ENCODE measurements at regions not wholly inside any gene's neighbourhood (a gene's known extent, or its start where the extent isn't known, plus 50 kb on each side); places are given as distances from the start of the nearest gene placed in this dataset.

DNA sequence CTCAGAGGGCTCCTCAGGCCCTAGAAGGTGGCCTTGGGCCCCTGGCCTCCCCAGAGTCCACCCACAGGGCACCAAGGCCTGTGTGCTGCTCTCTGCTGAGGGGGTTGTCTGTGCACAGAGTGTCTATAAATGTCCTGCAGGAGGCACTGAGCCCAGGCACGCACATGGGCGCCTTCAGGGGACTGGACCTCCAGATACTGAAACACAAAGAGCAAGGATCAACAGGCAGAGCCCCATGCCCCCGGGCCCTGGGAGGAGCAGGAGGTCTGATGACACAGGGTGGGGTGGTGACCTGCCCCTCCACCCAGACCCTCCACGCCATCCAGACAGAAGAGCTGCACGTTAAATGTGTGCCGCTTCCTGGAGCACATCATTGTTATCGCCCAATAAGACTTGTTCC lies 64.6 kb upstream of the SIMC1 start:
- Mint-ChIP-seq H3K36me3 (ENCODE audit: low read depth) (no peaks in the 10 kb centered on the region), H3K4me1 (ENCODE audit: low read depth) (no peaks in the 10 kb centered on the region), H3K9me3 (no peaks in the 10 kb centered on the region), H3K27me3 (ENCODE audit: low read depth) (peaks cover 21% of the 10 kb centered on the region), H3K4me3 (no peak overlapping the region), H3K27ac (no peak overlapping the region)

DNA sequence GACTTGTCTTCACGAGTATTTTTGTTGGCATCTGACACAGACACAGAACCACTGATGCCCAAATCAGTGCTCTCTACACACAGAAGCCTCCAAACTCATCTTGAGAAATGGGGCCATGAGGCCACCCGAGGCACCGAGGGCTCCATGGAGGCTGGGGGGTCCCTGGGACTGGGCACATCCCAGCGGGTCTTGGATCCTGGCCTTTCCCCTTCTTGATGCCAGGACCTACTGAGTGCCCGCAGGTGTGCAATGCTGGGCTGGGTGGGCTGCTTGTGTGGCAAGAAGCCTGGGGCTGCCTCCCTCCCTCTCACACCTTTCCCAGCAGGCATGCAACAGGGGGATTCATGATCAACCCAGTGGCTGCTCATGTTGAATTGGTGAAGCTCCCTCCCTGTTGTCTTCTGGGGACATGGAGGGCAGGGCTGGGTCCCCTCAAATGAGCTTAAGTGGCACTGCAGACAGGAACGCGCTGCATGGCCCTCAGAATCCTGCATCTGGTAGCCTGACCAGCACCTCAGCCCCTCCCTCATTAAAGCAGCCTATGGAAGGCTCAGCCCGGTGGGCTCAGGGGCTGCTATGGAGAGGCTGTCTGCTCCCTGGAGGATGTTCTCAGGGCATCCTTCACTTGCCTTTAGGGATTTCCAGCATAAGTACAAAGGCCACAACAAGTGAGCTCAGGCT lies 63.7 kb upstream of the SIMC1 start:
- Mint-ChIP-seq H3K4me3 (no peak overlapping the region), H3K36me3 (ENCODE audit: low read depth) (no peaks in the 10 kb centered on the region), H3K9me3 (no peaks in the 10 kb centered on the region), H3K4me1 (ENCODE audit: low read depth) (no peaks in the 10 kb centered on the region), H3K27ac (no peak overlapping the region), H3K27me3 (ENCODE audit: low read depth) (peaks cover 24% of the 10 kb centered on the region)

DNA sequence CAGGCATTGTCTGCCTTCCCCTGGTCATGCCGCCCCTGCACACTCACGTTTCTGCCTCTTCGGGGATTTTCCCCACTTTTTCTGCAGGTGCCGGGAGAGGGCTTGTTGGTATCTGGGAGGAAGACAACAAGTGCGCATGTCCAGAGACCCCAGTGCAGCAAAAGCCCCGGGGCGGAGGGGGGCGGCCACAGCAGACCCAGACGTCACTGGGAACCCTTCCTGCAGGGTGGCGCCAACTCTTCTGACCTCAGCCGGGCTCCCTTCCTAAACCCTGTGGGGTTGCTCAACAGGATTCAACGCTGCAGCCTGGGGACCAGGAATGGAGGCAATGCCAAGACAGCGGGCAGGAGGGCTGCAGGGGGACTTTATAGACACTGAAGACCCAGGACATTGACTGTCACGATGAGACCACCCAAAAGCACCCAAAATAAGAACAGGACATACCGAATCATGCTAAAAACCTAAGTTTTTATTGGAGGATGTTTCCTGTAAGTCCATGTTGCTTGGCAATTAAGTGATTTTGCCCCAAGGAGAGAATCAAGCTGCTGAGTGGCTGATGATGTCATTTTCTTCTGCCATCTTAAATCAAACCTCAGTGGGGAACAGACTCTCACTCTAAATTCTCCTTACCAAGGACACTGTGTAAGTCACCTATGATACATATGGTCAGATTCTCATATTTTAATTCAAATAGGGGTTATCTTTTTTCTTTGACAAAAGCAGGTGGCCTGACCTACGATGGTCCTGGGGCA lies 62.9 kb upstream of the SIMC1 start:
- Mint-ChIP-seq H3K27ac (no peak overlapping the region), H3K36me3 (ENCODE audit: low read depth) (no peaks in the 10 kb centered on the region), H3K4me1 (ENCODE audit: low read depth) (no peaks in the 10 kb centered on the region), H3K4me3 (no peak overlapping the region), H3K27me3 (ENCODE audit: low read depth) (peaks cover 26% of the 10 kb centered on the region), H3K9me3 (no peaks in the 10 kb centered on the region)

DNA sequence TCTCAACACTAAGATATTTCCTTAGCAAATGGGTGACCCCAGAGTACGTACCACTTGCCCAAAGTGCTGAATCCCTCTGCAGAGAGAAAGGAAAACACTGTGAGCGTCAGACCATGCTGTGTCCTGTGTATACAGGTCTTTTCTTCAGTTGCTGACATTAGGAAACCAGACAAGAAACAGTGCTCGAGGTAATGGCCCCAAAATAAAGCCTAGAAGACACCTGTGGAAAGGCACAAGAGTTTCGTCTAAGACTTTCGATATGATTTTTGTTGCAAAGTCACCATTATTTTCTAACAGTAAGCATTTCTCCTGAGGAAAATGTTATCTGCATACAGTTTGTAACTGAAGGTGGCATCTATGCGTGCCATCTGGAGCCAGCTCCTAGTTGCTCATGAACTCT lies 62.0 kb upstream of the SIMC1 start:
- H3K9me3 Mint-ChIP-seq, result no peaks in the 10 kb centered on the region
- no peak overlapping the region for H3K4me3 Mint-ChIP-seq
- H3K36me3 Mint-ChIP-seq (ENCODE audit: low read depth), result no peaks in the 10 kb centered on the region
- no peaks in the 10 kb centered on the region for H3K4me1 Mint-ChIP-seq (ENCODE audit: low read depth)
- H3K27me3 Mint-ChIP-seq (ENCODE audit: low read depth), result peaks cover 34% of the 10 kb centered on the region
- H3K27ac Mint-ChIP-seq, result no peak overlapping the region

DNA sequence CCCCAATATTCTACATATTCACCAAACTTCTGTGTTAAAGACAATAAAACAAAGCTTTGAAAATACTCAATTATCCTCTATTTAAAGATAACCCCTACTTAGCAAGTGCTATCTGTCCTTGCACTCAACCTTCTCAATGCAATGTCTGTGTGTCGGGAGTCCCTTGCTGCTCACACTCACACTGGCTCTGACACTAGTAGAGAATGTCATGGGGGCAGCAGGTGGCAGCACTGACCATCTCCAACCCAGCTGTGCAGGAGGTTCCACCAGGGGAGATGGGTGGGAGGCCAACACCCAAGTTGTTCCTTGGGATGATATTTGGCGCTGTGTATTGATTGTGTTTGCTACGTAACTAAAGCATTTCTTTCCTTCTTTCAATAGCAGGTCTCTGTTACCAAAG lies 59.4 kb upstream of the SIMC1 start:
- no peaks in the 10 kb centered on the region for H3K36me3 Mint-ChIP-seq (ENCODE audit: low read depth)
- no peak overlapping the region for H3K27ac Mint-ChIP-seq
- no peaks in the 10 kb centered on the region for H3K9me3 Mint-ChIP-seq
- H3K27me3 Mint-ChIP-seq (ENCODE audit: low read depth), result peaks cover 47% of the 10 kb centered on the region
- no peaks in the 10 kb centered on the region for H3K4me1 Mint-ChIP-seq (ENCODE audit: low read depth)
- H3K4me3 Mint-ChIP-seq, result no peak overlapping the region

DNA sequence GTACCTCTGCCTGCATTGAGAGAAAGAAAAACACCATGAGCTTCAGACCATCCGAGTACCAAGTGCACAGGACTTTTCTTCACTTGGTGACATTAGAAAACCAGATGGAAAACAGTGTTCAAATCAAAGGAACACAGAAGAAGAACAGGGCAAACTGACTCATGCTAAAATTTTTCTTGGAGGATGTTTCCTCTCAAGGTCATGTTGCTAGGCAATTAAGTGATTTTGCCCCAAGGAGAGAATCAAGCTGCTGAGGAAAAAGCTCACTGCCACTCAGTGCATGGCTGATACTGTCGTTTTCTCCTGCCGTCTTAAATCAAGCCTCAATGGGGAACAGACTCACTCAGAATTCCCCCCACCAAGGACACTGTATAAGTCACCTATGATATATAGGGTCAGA lies 57.9 kb upstream of the SIMC1 start:
- no peaks in the 10 kb centered on the region for H3K4me1 Mint-ChIP-seq (ENCODE audit: low read depth)
- H3K27ac Mint-ChIP-seq, result no peak overlapping the region
- H3K4me3 Mint-ChIP-seq, result no peak overlapping the region
- no peaks in the 10 kb centered on the region for H3K9me3 Mint-ChIP-seq
- H3K27me3 Mint-ChIP-seq (ENCODE audit: low read depth), result peaks cover 53% of the 10 kb centered on the region
- H3K36me3 Mint-ChIP-seq (ENCODE audit: low read depth), result no peaks in the 10 kb centered on the region

DNA sequence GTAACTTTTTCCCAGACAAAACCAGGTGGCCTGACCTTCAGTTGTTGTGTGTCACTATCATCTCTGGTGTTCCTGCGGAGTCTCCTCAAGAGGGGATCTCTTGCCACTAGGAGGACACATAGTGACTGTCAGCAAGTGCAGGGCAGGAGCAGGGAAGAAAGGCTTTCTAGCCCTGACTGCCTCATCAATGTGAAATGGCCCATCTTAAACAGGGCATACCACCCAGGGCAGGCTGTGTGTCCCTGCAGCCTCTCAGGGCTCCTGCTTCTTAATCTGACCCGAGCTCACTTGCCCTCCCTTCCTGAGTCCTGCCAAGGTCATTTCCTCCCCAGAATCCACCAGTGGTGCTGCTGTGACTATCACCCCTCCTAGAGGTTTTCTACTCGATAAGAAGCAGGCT lies 57.4 kb upstream of the SIMC1 start:
- peaks cover 50% of the 10 kb centered on the region for H3K27me3 Mint-ChIP-seq (ENCODE audit: low read depth)

DNA sequence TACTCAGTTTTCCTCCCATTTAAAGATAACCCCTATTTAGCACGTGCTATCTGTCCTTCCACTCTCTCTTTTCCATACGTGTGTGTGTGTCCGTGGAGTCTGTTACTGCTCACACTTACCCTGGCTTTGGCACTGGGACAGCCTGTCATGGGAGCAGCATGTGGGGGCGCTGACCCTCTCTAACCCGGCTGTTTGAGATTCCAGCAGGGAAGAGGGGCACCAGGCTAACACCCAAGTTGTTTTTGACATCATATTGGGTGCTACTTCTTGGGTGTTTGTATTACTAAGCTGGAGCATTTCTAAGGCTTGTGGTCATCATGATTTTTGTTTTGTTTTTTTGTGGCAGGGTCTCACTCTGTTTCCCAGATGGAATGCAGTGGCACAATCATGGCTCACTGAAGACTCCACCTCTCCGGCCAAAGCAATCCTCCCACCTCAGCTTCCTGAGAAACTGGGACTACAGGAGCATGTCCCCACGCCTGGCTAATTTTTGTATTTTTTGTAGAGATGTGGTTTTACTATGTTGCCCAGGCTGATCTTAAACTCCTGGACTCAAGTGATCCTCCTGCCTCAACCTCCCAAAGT lies 56.9 kb upstream of the SIMC1 start:
- no peaks in the 10 kb centered on the region for H3K4me1 Mint-ChIP-seq (ENCODE audit: low read depth)
- peaks cover 46% of the 10 kb centered on the region for H3K27me3 Mint-ChIP-seq (ENCODE audit: low read depth)
- H3K27ac Mint-ChIP-seq, result no peak overlapping the region

More for the DNA sequence above, 57.4 kb upstream of the SIMC1 start:
- Mint-ChIP-seq H3K9me3 (no peaks in the 10 kb centered on the region), H3K4me3 (no peak overlapping the region), H3K4me1 (ENCODE audit: low read depth) (no peaks in the 10 kb centered on the region), H3K27ac (no peak overlapping the region), H3K36me3 (ENCODE audit: low read depth) (no peaks in the 10 kb centered on the region)

DNA sequence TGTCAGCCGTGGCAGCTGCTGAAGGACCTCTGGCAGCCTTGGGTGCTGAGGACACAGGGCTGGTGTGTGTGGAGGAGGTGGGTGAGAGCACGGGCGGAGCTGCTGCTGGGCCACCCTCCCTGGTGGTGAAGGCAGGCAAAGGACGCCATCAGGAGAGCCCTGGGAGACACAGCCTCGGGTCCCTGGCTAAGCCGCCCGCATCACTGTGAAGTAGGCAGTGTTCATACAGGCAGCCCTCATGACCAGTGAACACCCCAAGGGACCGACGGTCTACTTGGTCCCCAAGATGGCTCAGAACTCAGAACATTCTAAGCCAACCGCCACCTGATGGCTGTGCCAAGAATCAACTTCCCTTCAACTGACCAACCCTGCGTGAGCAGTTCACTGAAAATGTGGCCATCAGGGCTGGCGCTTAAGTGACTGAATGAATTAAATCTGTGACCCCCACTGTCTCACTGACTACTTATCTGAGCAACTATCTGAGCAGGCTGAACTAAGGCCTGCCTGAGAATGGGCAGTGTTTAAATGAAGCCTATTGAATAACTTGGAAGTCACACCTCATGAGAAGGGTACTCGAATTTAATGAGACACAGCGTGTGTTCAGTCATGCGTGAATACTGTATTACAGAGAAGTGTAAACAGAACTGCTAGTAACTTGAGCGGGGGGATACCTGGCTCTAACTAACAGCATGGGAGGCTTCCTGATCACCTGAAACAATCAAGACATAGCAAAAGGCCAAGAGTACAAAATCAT lies 54.7 kb upstream of the SIMC1 start:
- H3K27ac Mint-ChIP-seq, result no peak overlapping the region
- peaks cover 37% of the 10 kb centered on the region for H3K27me3 Mint-ChIP-seq (ENCODE audit: low read depth)
- H3K9me3 Mint-ChIP-seq, result no peaks in the 10 kb centered on the region

More for the DNA sequence above, 56.9 kb upstream of the SIMC1 start:
- Mint-ChIP-seq H3K36me3 (ENCODE audit: low read depth) (no peaks in the 10 kb centered on the region), H3K9me3 (no peaks in the 10 kb centered on the region), H3K4me3 (no peak overlapping the region)

DNA sequence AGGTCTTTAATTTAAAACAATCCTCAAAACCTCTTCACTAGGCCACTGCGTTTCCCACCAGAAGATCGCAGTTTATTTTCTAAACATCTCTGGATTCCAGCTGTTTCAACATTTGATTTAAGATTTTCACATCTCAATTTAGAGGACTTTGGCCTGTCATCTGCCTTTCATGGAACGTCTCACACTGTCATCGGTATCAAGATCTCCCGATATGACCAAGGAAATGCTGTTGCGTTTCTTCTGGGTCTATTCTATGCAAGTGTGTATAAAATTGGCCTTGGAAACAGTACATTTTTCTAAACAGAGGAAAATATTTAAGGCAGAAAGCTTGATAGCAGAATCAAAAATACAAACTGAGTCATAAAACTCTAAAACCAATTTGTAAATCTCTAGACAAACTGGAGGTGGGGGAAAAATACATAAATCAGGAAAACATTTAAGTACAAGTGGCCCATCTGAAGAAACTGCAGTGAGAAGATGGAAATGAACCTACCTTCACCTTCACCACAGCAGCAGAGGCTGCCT lies 53.6 kb upstream of the SIMC1 start:
- Mint-ChIP-seq H3K36me3 (ENCODE audit: low read depth) (no peaks in the 10 kb centered on the region), H3K9me3 (no peaks in the 10 kb centered on the region), H3K4me3 (no peak overlapping the region), H3K27me3 (ENCODE audit: low read depth) (peaks cover 32% of the 10 kb centered on the region), H3K4me1 (ENCODE audit: low read depth) (no peaks in the 10 kb centered on the region), H3K27ac (no peak overlapping the region)

More for the DNA sequence above, 54.7 kb upstream of the SIMC1 start:
- Mint-ChIP-seq H3K4me3 (no peak overlapping the region), H3K4me1 (ENCODE audit: low read depth) (no peaks in the 10 kb centered on the region), H3K36me3 (ENCODE audit: low read depth) (no peaks in the 10 kb centered on the region)

DNA sequence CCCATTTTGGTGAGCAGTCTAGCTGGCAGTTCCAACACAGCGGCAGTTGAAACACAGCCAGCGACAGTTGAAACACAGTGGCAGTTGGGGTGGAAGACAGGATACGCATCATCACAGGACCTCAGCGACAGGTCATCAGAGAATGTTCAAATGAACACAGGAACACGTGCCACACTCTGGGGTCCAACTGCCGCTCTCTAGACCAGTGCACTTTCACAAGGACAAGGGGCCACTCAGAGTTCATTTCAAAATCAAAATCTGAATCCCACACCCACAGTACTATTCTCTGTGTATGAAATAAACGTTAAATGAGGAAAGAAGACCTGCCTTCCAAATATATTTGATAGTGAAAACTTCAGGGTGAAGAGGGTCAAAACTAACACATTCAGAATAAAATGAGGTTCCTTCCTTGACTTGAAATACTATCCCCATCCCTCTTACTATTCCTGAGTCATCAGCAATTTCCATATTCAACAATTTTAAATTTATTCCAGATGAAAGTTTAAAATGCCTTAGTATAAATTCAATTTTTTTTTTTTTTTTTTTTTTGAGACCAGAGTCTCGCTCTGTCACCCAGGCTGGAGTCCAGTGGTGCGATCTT lies 53.0 kb upstream of the SIMC1 start:
- Mint-ChIP-seq H3K9me3 (no peaks in the 10 kb centered on the region), H3K27ac (no peak overlapping the region), H3K27me3 (ENCODE audit: low read depth) (peaks cover 28% of the 10 kb centered on the region), H3K36me3 (ENCODE audit: low read depth) (no peaks in the 10 kb centered on the region), H3K4me1 (ENCODE audit: low read depth) (no peaks in the 10 kb centered on the region), H3K4me3 (no peak overlapping the region)

DNA sequence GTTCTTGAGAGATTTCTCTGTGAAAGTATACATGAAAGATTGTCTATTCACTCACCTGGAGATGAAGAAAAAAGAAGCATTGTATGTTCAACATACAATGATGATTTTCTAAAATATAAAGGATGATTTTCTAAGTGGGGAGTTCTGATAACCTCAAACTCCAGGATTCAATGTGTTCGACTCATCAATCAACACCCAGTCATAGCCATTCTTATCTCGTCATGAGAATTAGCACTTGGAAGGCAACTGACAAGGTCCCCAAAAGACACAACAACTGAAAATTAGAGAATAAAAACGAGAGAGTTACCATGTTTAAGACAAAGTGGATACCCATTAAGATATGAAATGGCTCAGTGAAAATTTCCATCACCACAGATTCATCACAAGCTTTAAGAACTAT lies 52.1 kb upstream of the SIMC1 start:
- Mint-ChIP-seq H3K4me1 (ENCODE audit: low read depth) (no peaks in the 10 kb centered on the region), H3K36me3 (ENCODE audit: low read depth) (no peaks in the 10 kb centered on the region), H3K4me3 (no peak overlapping the region), H3K27ac (no peak overlapping the region), H3K27me3 (ENCODE audit: low read depth) (peaks cover 19% of the 10 kb centered on the region), H3K9me3 (no peaks in the 10 kb centered on the region)

DNA sequence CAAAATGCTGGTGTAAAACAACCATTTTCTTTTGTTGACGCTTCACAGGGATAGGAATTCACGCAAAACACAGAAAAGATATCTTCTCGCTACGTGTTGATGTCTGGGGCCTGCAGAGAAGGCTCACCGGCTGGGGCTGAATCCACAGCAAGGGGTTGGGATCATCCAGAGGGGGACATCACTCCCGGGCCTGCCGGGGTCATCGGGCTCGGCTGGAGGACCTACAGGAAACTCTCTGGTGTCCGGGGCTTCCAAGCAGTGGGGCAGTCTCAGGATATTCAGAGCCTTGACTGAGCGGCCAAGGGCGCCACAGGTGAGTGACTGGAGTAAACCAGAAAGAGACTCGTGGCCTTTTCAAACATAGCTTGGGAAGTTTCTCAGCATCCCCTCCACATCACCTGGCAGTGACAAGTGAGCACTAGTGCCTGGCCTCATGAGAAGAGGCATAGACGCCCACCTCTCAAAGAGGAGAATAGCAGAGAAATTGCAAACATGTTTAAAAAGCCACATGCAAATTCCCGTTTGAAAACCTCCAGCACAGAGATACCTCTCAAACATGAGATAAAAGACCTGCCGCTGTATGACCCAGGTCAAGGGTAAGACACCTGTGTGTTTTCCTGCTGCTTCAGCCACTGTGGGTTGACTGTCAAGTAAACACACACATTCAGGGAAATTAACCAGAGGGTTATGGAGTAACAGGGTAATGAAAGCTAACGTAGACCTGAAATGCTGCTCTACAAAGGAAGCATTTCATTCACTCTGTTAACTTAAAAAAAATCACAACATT lies 50.8 kb upstream of the SIMC1 start:
- Mint-ChIP-seq H3K27ac (no peak overlapping the region), H3K4me1 (ENCODE audit: low read depth) (no peaks in the 10 kb centered on the region), H3K4me3 (no peak overlapping the region), H3K27me3 (ENCODE audit: low read depth) (peaks cover 8% of the 10 kb centered on the region), H3K36me3 (ENCODE audit: low read depth) (no peaks in the 10 kb centered on the region), H3K9me3 (no peaks in the 10 kb centered on the region)
